GM10266 (cell line): ENCODE measurements at regions not wholly inside any gene's neighbourhood (a gene's known extent, or its start where the extent isn't known, plus 50 kb on each side); places are given as distances from the start of the nearest gene placed in this dataset.

Source experiments
- DNase-seq: peaks from one replicate; pipeline ENCODE4 v3.0.0; 2012; ENCODE audit errors: extremely low spot score
- CTCF ChIP-seq: IDR thresholded peaks from 2 replicates; pipeline ENCODE4 v1.5.1; 2012; ENCODE audit warnings: mild to moderate bottlenecking, low read depth; ENCODE audit not compliant: control insufficient read depth, insufficient read depth; ENCODE audit errors: missing control alignments

- TF ChIP-seq CTCF = no peak
- DNase-seq = no peak
Observed at GRCh38 chr13:73404581-73404980, 345.8 kb downstream of the KLF5 start.

GRCh38 chr13:73403355-73404120 lies 344.7 kb downstream of the KLF5 start:
- TF ChIP-seq CTCF = no peak
- DNase-seq = no peak

GRCh38 chr13:73401769-73402168 lies 343.0 kb downstream of the KLF5 start:
- DNase-seq = no peak
- no peak for TF ChIP-seq CTCF

GRCh38 chr13:73399347-73400216 lies 340.8 kb downstream of the KLF5 start:
- TF ChIP-seq CTCF = no peak
- DNase-seq = no peak

DNA sequence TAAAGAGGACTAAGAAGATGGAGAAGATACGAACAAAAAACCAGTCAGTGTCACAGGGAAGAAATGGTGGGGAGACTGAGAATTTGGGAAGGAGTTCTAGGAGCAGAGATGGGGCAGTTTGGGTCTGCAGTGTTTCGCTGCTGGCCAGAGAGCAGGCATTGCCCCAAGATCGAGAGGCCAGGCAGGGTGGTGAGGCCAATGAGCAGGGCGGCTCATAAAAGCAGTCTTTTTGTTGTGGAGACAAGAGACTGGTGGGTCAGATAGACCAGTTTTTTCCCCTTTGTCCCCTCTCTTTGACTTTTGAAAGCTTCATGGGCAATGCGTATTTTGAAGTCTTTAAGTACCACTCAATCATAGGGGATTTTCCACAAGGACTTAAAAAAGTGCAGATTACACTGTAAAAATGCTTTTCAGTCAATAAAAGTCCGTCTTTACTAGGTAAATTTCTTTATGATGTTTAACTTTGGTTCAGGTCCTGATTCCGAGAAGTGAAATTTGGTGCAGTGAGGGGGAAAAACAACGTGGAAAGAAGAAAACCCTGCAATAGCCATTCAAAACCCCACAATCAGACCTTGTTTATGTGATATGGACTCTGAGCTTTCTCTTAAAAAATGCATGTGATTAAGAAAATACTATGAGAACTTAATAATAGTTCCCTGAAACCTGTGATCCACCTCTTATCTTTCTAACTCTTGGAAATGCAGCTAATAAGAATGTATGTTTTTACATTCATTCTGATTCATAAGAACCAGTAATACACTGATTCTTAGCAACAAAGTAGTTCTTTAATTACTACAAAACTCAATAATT lies 338.9 kb downstream of the KLF5 start:
- no peak for TF ChIP-seq CTCF
- no peak for DNase-seq

GRCh38 chr13:73394066-73394465 lies 335.3 kb downstream of the KLF5 start:
- no peak for DNase-seq
- no peak for TF ChIP-seq CTCF
